GM23338 (cell line): ENCODE measurements at regions not wholly inside any gene's neighbourhood (a gene's known extent, or its start where the extent isn't known, plus 50 kb on each side); places are given as distances from the start of the nearest gene placed in this dataset.

Experiments
- ATAC-seq: fragments of 200-7000 bp; cut with Tn5 transposase; 3 replicates; pipeline ENCODE4 v1.9.1; 2020
- DNase-seq: peaks from one replicate; pipeline ENCODE4 v3.0.0-alpha.2; 2015; ENCODE audit warnings: low spot score
- H2AFZ ChIP-seq: fragments of 200-600 bp; sonication (generic); 2 replicates; pipeline ENCODE4 v1.8.0; 2016; ENCODE audit warnings: antibody characterized with exemption, mild to moderate bottlenecking, moderate library complexity
- H3F3A ChIP-seq: fragments of 200-600 bp; sonication (generic); replicated peaks from 2 replicates; pipeline ENCODE4 v1.8.0; 2017; ENCODE audit warnings: antibody characterized with exemption, mixed run types, low read depth
- H3K27ac ChIP-seq: fragments of 200-600 bp; sonication (generic); 2 replicates; pipeline ENCODE4 v1.6.1; 2016; ENCODE audit warnings: low read depth
- H3K27me3 ChIP-seq: fragments of 200-600 bp; sonication (generic); 2 replicates; pipeline ENCODE4 v1.8.0; 2016; ENCODE audit warnings: mild to moderate bottlenecking, mixed run types, moderate library complexity; ENCODE audit not compliant: insufficient read depth
- H3K36me3 ChIP-seq: fragments of 200-600 bp; sonication (generic); 2 replicates; pipeline ENCODE4 v1.8.0; 2016; ENCODE audit warnings: mild to moderate bottlenecking; ENCODE audit not compliant: insufficient read depth
- H3K4me1 ChIP-seq: fragments of 200-600 bp; sonication (generic); 2 replicates; pipeline ENCODE4 v1.8.0; 2016; ENCODE audit warnings: mild to moderate bottlenecking, moderate library complexity; ENCODE audit not compliant: insufficient read depth
- H3K4me2 ChIP-seq: fragments of 200-600 bp; sonication (generic); 2 replicates; pipeline ENCODE4 v1.7.1; 2017; ENCODE audit warnings: mixed run types
- H3K4me3 ChIP-seq: fragments of 200-600 bp; sonication (generic); 2 replicates; pipeline ENCODE4 v1.6.1; 2016; ENCODE audit warnings: mixed run types
- H3K79me2 ChIP-seq: fragments of 200-600 bp; sonication (generic); replicated peaks from 2 replicates; pipeline ENCODE4 v1.8.0; 2017; ENCODE audit warnings: mild to moderate bottlenecking; ENCODE audit not compliant: insufficient read depth
- H3K9me2 ChIP-seq: fragments of 200-600 bp; sonication (generic); 2 replicates; pipeline ENCODE4 v1.8.0; 2017; ENCODE audit not compliant: insufficient read depth
- H4K20me1 ChIP-seq: fragments of 200-600 bp; sonication (generic); replicated peaks from 2 replicates; pipeline ENCODE4 v1.8.0; 2017; ENCODE audit warnings: mild to moderate bottlenecking; ENCODE audit not compliant: insufficient read depth
- H3K27ac Mint-ChIP-seq: 2 replicates; pipeline ENCODE4 v1.8.0; 2020; ENCODE audit warnings: inconsistent platforms, mild to moderate bottlenecking, moderate library complexity, mixed read lengths
- H3K27me3 Mint-ChIP-seq: 3 replicates; pipeline ENCODE4 v1.8.0; 2022; ENCODE audit warnings: low read depth, mild to moderate bottlenecking, moderate library complexity, mixed read lengths, inconsistent platforms; ENCODE audit not compliant: insufficient read depth, poor library complexity
- H3K36me3 Mint-ChIP-seq: 3 replicates; pipeline ENCODE4 v1.8.0; 2021; ENCODE audit warnings: low read depth, mild to moderate bottlenecking, inconsistent platforms, moderate library complexity, mixed read lengths
- H3K4me1 Mint-ChIP-seq: 3 replicates; pipeline ENCODE4 v1.8.0; 2020; ENCODE audit warnings: mild to moderate bottlenecking, inconsistent platforms, mixed read lengths
- H3K4me3 Mint-ChIP-seq: 3 replicates; pipeline ENCODE4 v1.8.0; 2021; ENCODE audit warnings: moderate library complexity, mild to moderate bottlenecking, inconsistent platforms, mixed read lengths
- H3K9me3 Mint-ChIP-seq: 3 replicates; pipeline ENCODE4 v1.8.0; 2020; ENCODE audit warnings: moderate library complexity, mild to moderate bottlenecking, inconsistent platforms, mixed read lengths
- CREB1 ChIP-seq: fragments of 250-450 bp; sonication (Bioruptor Pico); IDR thresholded peaks from 2 replicates; pipeline ENCODE4 v1.5.0; 2020; ENCODE audit warnings: low read depth, mild to moderate bottlenecking, moderate library complexity
- EZH2phosphoT487 ChIP-seq: fragments of 200-600 bp; sonication (generic); IDR thresholded peaks from one replicate; pipeline ENCODE4 v1.8.1; 2018; ENCODE audit warnings: antibody characterized with exemption; ENCODE audit not compliant: unreplicated experiment
- JUNB ChIP-seq: IDR thresholded peaks from one replicate; pipeline ENCODE4 v1.6.1; 2016; ENCODE audit warnings: antibody characterized with exemption; ENCODE audit not compliant: unreplicated experiment
- NANOG ChIP-seq: IDR thresholded peaks from 2 replicates; pipeline ENCODE4 v1.6.1; 2016; ENCODE audit warnings: antibody characterized with exemption, borderline replicate concordance
- STAT1 ChIP-seq: IDR thresholded peaks from one replicate; pipeline ENCODE4 v1.6.1; 2016; ENCODE audit warnings: antibody characterized with exemption; ENCODE audit not compliant: unreplicated experiment
- ZNF114 ChIP-seq: fragments of 250-450 bp; sonication (Bioruptor Pico); IDR thresholded peaks from 2 replicates; pipeline ENCODE4 v1.5.0; 2020; ENCODE audit warnings: mild to moderate bottlenecking, moderate library complexity
- ZNF331 ChIP-seq: fragments of 250-450 bp; sonication (Bioruptor Pico); IDR thresholded peaks from 2 replicates; pipeline ENCODE4 v1.5.0; 2020; ENCODE audit warnings: low read depth, mild to moderate bottlenecking, moderate library complexity
- TF ChIP-seq, protein P1 (sequence below): IDR thresholded peaks from 2 replicates; pipeline ENCODE4 v1.6.1; 2016; ENCODE audit warnings: antibody characterized with exemption
- TF ChIP-seq, protein P2 (sequence below): IDR thresholded peaks from one replicate; pipeline ENCODE4 v1.6.1; 2018; ENCODE audit warnings: antibody characterized with exemption; ENCODE audit not compliant: unreplicated experiment
- TF ChIP-seq, protein P3 (sequence below): fragments of 250-450 bp; sonication (Bioruptor Pico); IDR thresholded peaks from 2 replicates; pipeline ENCODE4 v1.5.0; 2020; ENCODE audit warnings: mild to moderate bottlenecking, moderate library complexity

DNA sequence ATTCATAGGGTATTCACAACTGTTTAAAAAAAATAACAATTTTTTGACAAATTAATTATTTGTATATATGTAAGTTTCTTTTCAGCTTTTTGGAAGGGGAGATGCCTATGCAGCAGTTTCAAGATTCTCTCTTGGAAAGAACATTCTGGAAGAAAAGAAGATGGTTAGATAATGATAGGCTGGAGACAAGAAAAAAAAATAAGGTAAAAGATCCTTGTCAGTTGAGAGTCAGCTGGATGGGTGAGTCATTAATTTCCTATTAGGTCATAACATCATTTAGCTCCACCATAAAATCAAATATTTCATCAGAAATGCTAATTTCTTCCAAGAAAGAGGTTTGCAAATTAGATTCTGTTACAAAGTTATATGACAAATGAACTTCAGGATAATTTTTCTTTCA lies 880.4 kb downstream of the EPHA7 start:
- Mint-ChIP-seq H3K4me3 (no peak overlapping the region), H3K36me3 (no peaks in the 10 kb centered on the region), H3K9me3 (no peaks in the 10 kb centered on the region), H3K27me3 (no peaks in the 10 kb centered on the region), H3K4me1 (peaks cover 9% of the 10 kb centered on the region), H3K27ac (no peak overlapping the region)
- Histone ChIP-seq H3K79me2 (no peaks in the 10 kb centered on the region), H2AFZ (no peak overlapping the region), H3K4me3 (no peak overlapping the region), H3K36me3 (no peaks in the 10 kb centered on the region), H3F3A (no peaks in the 10 kb centered on the region), H3K4me1 (0 out of 2 replicates have a peak, but pooled peaks cover 4% of the 10 kb centered on the region), H3K27ac (no peak overlapping the region), H4K20me1 (no peaks in the 10 kb centered on the region), H3K4me2 (no peak overlapping the region), H3K9me2 (no peaks in the 10 kb centered on the region), H3K27me3 (no peaks in the 10 kb centered on the region)
- DNase-seq (no peak), ATAC-seq (no peak)
- TF ChIP-seq NANOG = no peak
- TF ChIP-seq, protein P1, sequence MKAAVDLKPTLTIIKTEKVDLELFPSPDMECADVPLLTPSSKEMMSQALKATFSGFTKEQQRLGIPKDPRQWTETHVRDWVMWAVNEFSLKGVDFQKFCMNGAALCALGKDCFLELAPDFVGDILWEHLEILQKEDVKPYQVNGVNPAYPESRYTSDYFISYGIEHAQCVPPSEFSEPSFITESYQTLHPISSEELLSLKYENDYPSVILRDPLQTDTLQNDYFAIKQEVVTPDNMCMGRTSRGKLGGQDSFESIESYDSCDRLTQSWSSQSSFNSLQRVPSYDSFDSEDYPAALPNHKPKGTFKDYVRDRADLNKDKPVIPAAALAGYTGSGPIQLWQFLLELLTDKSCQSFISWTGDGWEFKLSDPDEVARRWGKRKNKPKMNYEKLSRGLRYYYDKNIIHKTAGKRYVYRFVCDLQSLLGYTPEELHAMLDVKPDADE = no peak
- TF ChIP-seq JUNB = no peak
- TF ChIP-seq ZNF114 (CRISPR knock-in tag) = no peak
- TF ChIP-seq ZNF331 (CRISPR knock-in tag) = no peak
- no peak for TF ChIP-seq EZH2phosphoT487

DNA sequence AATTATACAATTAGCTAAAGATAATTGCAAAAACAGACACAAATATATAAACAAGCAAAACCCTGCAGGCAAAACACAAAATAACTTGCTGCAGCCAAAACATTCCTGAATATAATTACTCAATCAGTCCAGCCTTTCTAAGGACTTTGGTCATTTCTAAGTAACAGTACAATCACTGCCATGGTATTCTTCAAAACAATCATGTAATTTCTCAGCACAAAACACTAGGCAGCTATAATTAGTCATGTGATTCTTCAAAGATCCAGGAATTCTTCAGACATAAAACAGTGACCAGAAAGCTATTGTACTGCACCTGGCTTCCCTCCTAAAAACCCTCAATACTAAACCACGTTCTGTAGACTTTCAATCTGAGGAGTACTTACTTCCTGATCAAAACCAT lies 881.1 kb downstream of the EPHA7 start:
- H3F3A ChIP-seq = no peaks in the 10 kb centered on the region
- Mint-ChIP-seq H3K27me3 (no peaks in the 10 kb centered on the region), H3K9me3 (no peaks in the 10 kb centered on the region), H3K27ac (no peak overlapping the region), H3K4me1 (peaks cover 9% of the 10 kb centered on the region), H3K36me3 (no peaks in the 10 kb centered on the region), H3K4me3 (no peak overlapping the region)
- no peak overlapping the region for H3K4me3 ChIP-seq
- 0 out of 2 replicates have a peak, but pooled peaks cover 4% of the 10 kb centered on the region for H3K4me1 ChIP-seq
- no peak overlapping the region for H3K27ac ChIP-seq
- H3K27me3 ChIP-seq = no peaks in the 10 kb centered on the region
- H3K36me3 ChIP-seq = no peaks in the 10 kb centered on the region
- no peaks in the 10 kb centered on the region for H3K79me2 ChIP-seq
- no peaks in the 10 kb centered on the region for H4K20me1 ChIP-seq
- H2AFZ ChIP-seq = no peak overlapping the region
- H3K4me2 ChIP-seq = no peak overlapping the region
- no peaks in the 10 kb centered on the region for H3K9me2 ChIP-seq
- DNase-seq (no peak), ATAC-seq (no peak)
- TF ChIP-seq STAT1 (no peak), NANOG (no peak), ZNF331 (CRISPR knock-in tag) (no peak), EZH2phosphoT487 (no peak), JUNB (no peak), CREB1 (no peak)
- TF ChIP-seq, protein P1 = no peak
- TF ChIP-seq, protein P2, sequence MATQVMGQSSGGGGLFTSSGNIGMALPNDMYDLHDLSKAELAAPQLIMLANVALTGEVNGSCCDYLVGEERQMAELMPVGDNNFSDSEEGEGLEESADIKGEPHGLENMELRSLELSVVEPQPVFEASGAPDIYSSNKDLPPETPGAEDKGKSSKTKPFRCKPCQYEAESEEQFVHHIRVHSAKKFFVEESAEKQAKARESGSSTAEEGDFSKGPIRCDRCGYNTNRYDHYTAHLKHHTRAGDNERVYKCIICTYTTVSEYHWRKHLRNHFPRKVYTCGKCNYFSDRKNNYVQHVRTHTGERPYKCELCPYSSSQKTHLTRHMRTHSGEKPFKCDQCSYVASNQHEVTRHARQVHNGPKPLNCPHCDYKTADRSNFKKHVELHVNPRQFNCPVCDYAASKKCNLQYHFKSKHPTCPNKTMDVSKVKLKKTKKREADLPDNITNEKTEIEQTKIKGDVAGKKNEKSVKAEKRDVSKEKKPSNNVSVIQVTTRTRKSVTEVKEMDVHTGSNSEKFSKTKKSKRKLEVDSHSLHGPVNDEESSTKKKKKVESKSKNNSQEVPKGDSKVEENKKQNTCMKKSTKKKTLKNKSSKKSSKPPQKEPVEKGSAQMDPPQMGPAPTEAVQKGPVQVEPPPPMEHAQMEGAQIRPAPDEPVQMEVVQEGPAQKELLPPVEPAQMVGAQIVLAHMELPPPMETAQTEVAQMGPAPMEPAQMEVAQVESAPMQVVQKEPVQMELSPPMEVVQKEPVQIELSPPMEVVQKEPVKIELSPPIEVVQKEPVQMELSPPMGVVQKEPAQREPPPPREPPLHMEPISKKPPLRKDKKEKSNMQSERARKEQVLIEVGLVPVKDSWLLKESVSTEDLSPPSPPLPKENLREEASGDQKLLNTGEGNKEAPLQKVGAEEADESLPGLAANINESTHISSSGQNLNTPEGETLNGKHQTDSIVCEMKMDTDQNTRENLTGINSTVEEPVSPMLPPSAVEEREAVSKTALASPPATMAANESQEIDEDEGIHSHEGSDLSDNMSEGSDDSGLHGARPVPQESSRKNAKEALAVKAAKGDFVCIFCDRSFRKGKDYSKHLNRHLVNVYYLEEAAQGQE = no peak
- TF ChIP-seq, protein P3, sequence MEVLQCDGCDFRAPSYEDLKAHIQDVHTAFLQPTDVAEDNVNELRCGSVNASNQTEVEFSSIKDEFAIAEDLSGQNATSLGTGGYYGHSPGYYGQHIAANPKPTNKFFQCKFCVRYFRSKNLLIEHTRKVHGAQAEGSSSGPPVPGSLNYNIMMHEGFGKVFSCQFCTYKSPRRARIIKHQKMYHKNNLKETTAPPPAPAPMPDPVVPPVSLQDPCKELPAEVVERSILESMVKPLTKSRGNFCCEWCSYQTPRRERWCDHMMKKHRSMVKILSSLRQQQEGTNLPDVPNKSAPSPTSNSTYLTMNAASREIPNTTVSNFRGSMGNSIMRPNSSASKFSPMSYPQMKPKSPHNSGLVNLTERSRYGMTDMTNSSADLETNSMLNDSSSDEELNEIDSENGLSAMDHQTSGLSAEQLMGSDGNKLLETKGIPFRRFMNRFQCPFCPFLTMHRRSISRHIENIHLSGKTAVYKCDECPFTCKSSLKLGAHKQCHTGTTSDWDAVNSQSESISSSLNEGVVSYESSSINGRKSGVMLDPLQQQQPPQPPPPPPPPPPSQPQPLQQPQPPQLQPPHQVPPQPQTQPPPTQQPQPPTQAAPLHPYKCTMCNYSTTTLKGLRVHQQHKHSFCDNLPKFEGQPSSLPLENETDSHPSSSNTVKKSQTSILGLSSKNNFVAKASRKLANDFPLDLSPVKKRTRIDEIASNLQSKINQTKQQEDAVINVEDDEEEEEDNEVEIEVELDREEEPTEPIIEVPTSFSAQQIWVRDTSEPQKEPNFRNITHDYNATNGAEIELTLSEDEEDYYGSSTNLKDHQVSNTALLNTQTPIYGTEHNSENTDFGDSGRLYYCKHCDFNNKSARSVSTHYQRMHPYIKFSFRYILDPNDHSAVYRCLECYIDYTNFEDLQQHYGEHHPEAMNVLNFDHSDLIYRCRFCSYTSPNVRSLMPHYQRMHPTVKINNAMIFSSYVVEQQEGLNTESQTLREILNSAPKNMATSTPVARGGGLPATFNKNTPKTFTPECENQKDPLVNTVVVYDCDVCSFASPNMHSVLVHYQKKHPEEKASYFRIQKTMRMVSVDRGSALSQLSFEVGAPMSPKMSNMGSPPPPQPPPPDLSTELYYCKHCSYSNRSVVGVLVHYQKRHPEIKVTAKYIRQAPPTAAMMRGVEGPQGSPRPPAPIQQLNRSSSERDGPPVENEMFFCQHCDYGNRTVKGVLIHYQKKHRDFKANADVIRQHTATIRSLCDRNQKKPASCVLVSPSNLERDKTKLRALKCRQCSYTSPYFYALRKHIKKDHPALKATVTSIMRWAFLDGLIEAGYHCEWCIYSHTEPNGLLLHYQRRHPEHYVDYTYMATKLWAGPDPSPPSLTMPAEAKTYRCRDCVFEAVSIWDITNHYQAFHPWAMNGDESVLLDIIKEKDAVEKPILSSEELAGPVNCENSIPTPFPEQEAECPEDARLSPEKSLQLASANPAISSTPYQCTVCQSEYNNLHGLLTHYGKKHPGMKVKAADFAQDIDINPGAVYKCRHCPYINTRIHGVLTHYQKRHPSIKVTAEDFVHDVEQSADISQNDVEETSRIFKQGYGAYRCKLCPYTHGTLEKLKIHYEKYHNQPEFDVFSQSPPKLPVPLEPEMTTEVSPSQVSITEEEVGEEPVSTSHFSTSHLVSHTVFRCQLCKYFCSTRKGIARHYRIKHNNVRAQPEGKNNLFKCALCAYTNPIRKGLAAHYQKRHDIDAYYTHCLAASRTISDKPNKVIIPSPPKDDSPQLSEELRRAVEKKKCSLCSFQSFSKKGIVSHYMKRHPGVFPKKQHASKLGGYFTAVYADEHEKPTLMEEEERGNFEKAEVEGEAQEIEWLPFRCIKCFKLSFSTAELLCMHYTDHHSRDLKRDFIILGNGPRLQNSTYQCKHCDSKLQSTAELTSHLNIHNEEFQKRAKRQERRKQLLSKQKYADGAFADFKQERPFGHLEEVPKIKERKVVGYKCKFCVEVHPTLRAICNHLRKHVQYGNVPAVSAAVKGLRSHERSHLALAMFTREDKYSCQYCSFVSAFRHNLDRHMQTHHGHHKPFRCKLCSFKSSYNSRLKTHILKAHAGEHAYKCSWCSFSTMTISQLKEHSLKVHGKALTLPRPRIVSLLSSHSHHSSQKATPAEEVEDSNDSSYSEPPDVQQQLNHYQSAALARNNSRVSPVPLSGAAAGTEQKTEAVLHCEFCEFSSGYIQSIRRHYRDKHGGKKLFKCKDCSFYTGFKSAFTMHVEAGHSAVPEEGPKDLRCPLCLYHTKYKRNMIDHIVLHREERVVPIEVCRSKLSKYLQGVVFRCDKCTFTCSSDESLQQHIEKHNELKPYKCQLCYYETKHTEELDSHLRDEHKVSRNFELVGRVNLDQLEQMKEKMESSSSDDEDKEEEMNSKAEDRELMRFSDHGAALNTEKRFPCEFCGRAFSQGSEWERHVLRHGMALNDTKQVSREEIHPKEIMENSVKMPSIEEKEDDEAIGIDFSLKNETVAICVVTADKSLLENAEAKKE = no peak
